Right cardiac atrium (tissue), 5 donors: ENCODE measurements at regions not wholly inside any gene's neighbourhood (a gene's known extent, or its start where the extent isn't known, plus 50 kb on each side); places are given as distances from the start of the nearest gene placed in this dataset.
"Not testable (repeated sequence)": the region's sequence is repeated elsewhere in the genome, so short reads cannot be mapped to it uniquely, and the experiment has no call there.

ENCODE experiments used
- ATAC-seq, 2 donors: fragments of 200-7000 bp; cut with Tn5 transposase; one replicate each; pipeline versions ENCODE4 v1.8.0 to v1.9.1; 2020; ENCODE audit warnings: moderate library complexity in 2 of 2, mild to moderate bottlenecking in 1 of 2
- DNase-seq, 3 donors: peaks; one replicate each; pipeline ENCODE4 v3.0.0-alpha.2; 2020
- H3K27ac ChIP-seq: one replicate; pipeline ENCODE4 v1.5.1; 2013; ENCODE audit warnings: mild to moderate bottlenecking, low read length, control low read depth, moderate library complexity
- H3K27me3 ChIP-seq: one replicate; pipeline ENCODE4 v1.6.1; 2013; ENCODE audit not compliant: control insufficient read depth, insufficient read depth
- H3K4me1 ChIP-seq: one replicate; pipeline ENCODE4 v1.6.1; 2013; ENCODE audit warnings: low read length; ENCODE audit not compliant: control insufficient read depth, insufficient read depth
- H3K4me3 ChIP-seq: one replicate; pipeline ENCODE4 v1.5.1; 2013; ENCODE audit warnings: low read length, control low read depth
- H3K9me3 ChIP-seq: one replicate; pipeline ENCODE4 v1.6.1; 2013; ENCODE audit warnings: low read length; ENCODE audit not compliant: control insufficient read depth
- WGBS: extraction: QIAGEN DNeasy Blood & Tissue Kit; methylation state at CpG from one replicate; pipeline ENCODE4 v1.1.7; 2013; 5-methylcytosine and 5-hydroxymethylcytosine counted together
- intact Hi-C, 4 donors: fragments of 100-400 bp; cut with DNase I; formaldehyde crosslinking; loops; one replicate each; pipeline versions ENCODE4 v1.11.0 to v1.14.0; 2022 to 2023
- donor health status: healthy with polysubstance abuse.
- donor health status: DM: no; HTN: yes; CAD: no.
- donor health status: DM: no; HTN: no; CAD: no.
- donor health status: DM: no; HTN: yes; CAD: no; lungs with severe emphysema.
- donor health status: DM: yes; HTN: yes; CAD: no.

DNA sequence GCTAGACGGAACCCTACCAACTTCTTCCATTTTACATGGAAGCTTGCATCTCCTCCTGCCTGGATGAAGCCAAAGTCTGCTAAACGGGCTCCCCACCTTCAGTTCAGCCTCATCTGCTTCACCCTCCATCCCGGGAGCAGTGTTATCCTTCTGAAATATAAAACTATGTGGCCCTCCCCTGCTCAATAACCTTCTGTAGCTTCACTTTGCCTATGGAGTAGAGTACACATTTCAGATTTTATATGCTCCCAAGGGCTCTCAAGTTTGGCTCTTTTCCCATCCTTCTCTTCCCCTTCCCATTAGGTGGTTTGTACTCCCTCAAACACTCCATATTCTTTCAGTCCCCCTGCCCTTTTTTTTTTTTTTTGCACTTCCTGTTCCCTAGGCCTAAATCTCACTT is 115.9 kb upstream of the RAI2 start:
- no peaks in the 10 kb centered on the region for H3K4me1 ChIP-seq
- intact Hi-C loops: no loop called here
- no peak for ATAC-seq
- no peak overlapping the region for H3K27ac ChIP-seq
- DNase-seq: no peak
- H3K27me3 ChIP-seq: no peaks in the 10 kb centered on the region
- 81% methylated on average over 3 of the region's 3 CpGs for WGBS
- no peak overlapping the region for H3K4me3 ChIP-seq
- no peaks in the 10 kb centered on the region for H3K9me3 ChIP-seq

DNA sequence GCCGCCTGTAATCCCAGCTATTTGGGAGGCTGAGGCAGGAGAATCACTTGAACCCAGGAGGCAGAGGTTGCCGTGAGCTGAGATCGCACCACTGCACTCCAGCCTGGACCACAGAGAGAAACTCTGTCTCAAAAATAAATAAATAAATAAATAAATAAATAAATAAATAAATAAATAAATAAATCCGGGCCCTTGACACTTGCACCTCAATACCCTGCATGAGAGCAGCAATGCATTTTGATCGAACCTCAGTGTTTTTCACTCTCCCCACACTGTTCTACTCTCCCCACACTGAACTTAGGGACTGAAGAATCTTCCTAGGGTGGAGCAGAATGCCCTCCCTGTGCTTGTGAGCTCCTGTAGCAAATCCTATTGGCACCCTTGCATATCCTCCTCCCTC is 114.3 kb upstream of the RAI2 start:
- H3K27me3 ChIP-seq, H3K9me3 ChIP-seq, H3K27ac ChIP-seq, H3K4me1 ChIP-seq, DNase-seq, H3K4me3 ChIP-seq, intact Hi-C loops, ATAC-seq: not testable (repeated sequence)
- WGBS: 88% methylated on average over 5 of the region's 5 CpGs

DNA sequence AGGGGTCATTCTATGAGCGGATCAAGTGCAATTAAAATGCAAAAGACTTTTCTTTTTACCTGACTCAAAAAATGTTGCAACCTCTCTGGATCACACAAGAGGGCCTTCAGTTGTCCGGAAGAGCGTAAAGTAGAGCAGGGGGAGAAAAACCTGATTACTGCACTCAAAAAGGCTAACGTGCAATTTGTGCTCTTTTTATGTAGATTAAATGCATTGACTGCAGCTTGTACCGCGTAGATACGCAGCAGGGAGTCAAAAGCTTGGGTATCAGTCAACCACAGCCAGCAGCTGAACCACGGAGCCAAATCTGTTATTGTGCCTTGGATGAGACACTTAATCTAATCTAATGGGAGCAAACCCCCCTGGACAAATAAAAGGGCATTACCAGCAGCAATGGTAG is 107.3 kb upstream of the RAI2 start:
- DNase-seq (no peak), ATAC-seq (no peak)
- Histone ChIP-seq H3K9me3 (no peaks in the 10 kb centered on the region), H3K27me3 (no peaks in the 10 kb centered on the region), H3K27ac (no peak overlapping the region), H3K4me3 (no peak overlapping the region), H3K4me1 (no peaks in the 10 kb centered on the region)
- intact Hi-C loops: no loop called here
- WGBS: 44% methylated on average over 8 of the region's 8 CpGs

DNA sequence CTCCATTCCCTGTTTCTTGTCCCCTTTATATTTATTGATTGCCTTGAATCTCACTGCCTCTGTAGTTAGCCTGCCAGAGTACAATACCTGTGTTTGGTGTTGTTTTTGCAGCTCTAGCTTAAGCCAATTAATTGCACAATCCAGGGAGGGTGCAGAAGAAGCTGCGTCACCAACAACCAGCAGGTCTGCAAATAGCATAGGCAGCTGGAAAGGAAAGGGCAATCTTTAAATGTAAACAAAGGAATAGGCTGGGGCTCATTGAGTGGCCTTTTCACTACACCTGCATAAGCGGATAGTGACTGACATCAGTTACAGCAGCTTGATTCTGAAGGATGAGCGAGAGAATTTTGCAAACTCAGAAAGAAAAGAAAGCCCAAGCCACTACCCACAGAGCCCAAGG is 106.8 kb upstream of the RAI2 start:
- intact Hi-C loops: no loop called here
- H3K27ac ChIP-seq: no peak overlapping the region
- no peaks in the 10 kb centered on the region for H3K27me3 ChIP-seq
- DNase-seq (no peak), ATAC-seq (no peak)
- H3K9me3 ChIP-seq: no peaks in the 10 kb centered on the region
- 62% methylated on average over 3 of the region's 3 CpGs for WGBS
- H3K4me1 ChIP-seq: no peaks in the 10 kb centered on the region
- H3K4me3 ChIP-seq: no peak overlapping the region

DNA sequence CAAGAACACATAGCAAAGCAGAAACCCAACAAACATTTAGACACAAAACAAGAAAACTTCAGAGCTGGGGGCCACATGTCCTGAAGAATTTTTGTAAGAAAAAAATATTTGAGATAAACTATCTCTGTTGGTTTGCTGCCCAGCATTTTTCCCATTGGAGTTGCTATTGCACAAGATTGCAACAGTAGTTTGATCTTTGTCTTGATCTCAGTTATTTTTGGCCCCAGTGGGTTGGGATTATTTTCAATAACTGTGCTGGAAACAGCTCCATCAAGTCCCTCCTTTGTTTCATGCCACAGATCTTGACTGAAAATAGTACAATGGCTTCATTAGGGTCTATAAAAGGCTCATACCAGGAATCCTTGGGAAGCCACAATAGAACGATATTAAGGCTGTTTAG is 103.8 kb upstream of the RAI2 start:
- DNase-seq (no peak), ATAC-seq (no peak)
- intact Hi-C loops: no loop called here
- Histone ChIP-seq H3K4me3 (no peak overlapping the region), H3K27me3 (no peaks in the 10 kb centered on the region), H3K4me1 (no peaks in the 10 kb centered on the region), H3K9me3 (no peaks in the 10 kb centered on the region), H3K27ac (no peak overlapping the region)
- 68% methylated on average over 1 of the region's 1 CpG for WGBS

DNA sequence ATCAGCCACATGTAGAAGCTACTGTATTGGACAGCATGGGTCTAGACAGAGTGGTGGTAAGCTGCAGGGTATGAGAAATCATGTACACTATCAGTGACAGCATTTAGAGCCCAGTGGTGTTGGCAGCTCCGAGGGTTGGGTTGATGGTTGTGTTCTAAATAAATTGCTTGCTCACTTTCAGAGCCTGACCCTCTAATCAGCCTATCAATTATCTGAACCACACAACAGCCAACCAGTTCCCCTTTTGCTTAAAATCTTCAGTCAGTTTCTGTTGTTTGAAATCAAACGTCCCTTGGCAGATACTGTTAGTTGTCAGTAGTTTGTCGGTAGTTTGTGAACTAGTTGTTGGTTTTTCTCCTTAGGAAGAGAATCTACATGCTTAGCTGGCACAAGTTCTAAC is 99.8 kb upstream of the RAI2 start:
- intact Hi-C loops: no loop called here
- H3K9me3 ChIP-seq: no peaks in the 10 kb centered on the region
- ATAC-seq (no peak), DNase-seq (no peak)
- no peaks in the 10 kb centered on the region for H3K4me1 ChIP-seq
- WGBS: 51% methylated on average over 3 of the region's 3 CpGs
- no peaks in the 10 kb centered on the region for H3K27me3 ChIP-seq
- no peak overlapping the region for H3K27ac ChIP-seq
- H3K4me3 ChIP-seq: no peak overlapping the region

DNA sequence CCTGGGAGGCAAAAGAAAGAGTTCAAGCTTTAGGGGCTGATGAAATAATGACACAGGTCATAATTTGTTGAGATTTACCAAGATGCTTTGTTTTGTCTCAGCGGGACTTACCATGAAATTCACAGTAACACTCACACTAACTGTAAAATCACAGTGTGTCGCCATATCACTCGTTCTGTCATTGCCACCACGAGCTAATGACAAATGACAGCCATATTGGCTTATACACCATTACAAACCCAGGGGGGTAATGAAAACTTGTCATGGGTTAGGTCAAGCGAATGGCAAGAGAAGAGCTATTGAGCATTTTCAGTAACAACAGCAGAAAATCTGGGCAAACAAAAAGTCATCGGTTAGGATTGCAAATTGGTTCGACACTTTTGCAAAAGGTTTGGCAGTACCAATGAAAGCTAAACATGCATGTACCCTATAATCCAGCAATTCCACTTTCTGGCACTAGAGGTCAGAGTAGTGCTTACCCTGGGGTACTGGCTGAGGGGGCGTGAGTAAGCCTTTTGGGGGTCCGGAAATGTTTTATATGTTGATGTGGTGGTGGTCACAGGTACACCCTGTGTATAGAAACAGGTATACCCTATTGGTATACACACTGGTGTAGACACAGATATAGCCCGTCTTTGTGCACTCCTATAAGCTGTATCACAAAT is 83.9 kb upstream of the RAI2 start:
- no peak for ATAC-seq
- intact Hi-C loops: loop anchor here in 1 of 4 donors (10.0 kb wide), 1 partner anchor 260 kb away; no protein-coding TSS in a partner anchor
- WGBS: 60% methylated on average over 10 of the region's 10 CpGs

DNA sequence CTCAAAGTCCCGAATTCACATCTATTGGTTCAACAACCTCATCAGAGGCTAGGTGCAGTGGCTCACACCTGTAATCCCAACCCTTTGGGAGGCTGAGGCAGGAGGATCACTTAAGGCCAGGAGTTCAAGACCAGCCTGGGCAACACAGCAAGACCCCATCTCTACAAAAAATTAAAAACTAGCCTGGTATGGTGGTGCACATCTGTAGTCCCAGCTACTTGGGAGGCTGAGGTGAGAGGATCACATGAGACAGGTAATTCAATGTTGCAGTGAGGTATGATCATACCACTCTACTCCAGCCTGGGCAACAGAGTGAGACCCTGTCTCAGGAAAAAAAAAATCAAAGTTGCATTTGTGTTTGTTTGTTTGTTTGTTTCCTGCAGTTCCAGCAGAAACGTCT is 80.1 kb upstream of the RAI2 start:
- not testable (repeated sequence) for DNase-seq, H3K4me3 ChIP-seq, H3K9me3 ChIP-seq, ATAC-seq, H3K27ac ChIP-seq, H3K4me1 ChIP-seq, H3K27me3 ChIP-seq
- intact Hi-C loops: loop anchor here in 1 of 4 donors (10.0 kb wide), 1 partner anchor 264 kb away; no protein-coding TSS in a partner anchor
- WGBS: 85% methylated on average over 2 of the region's 2 CpGs

More for the DNA sequence above, 83.9 kb upstream of the RAI2 start:
- H3K27me3 ChIP-seq: no peaks in the 10 kb centered on the region
- no peak overlapping the region for H3K27ac ChIP-seq
- no peak for DNase-seq
- H3K4me1 ChIP-seq: no peaks in the 10 kb centered on the region
- no peak overlapping the region for H3K4me3 ChIP-seq
- no peaks in the 10 kb centered on the region for H3K9me3 ChIP-seq

DNA sequence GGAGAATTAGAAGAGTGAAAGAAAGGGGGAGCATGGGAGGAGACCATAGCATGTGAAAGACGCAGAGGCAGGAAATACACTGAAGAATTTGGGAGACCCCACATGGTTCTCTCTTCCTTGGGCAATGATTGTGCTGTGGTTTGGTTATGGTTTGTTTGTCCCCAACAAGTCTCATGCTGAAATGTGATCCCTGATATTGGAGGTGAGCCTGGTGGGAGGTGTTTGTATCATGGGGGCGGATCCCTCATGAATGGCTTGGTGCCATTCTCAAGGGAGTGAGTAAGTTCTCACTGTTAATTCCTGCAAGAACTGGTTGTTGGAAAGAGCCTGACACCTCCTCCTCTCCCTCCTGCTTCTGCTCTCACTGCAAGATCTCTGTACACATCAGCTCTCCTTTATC is 78.6 kb upstream of the RAI2 start:
- DNase-seq (no peak), ATAC-seq (no peak)
- no peaks in the 10 kb centered on the region for H3K9me3 ChIP-seq
- H3K4me3 ChIP-seq: no peak overlapping the region
- no peaks in the 10 kb centered on the region for H3K27me3 ChIP-seq
- H3K27ac ChIP-seq: no peak overlapping the region
- intact Hi-C loops: loop anchor here in 1 of 4 donors (10.0 kb wide), 1 partner anchor 265 kb away; no protein-coding TSS in a partner anchor
- whole genome bisulfite sequencing: 71% methylated on average over 2 of the region's 2 CpGs
- H3K4me1 ChIP-seq: no peaks in the 10 kb centered on the region

DNA sequence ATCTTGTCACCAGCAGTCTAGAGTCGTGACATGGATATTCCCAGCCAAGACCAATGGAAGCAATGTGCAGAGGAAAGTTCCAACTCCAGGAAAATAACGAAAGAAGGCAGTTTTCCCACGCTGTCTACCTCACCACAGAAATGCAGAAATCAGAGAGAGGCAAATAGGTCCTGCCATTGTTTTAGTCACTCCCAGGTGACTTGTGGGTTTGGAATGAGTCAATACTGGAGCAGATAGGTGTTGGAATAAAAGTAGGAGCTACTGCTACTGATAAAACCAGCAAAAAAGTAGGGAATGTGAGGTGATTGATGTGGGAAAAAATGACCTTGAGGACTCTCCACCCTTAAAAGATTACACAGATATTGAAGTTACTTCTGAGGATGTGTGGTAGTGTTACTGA is 72.8 kb upstream of the RAI2 start:
- DNase-seq (no peak), ATAC-seq (no peak)
- 66% methylated on average over 3 of the region's 3 CpGs for WGBS
- Histone ChIP-seq H3K9me3 (no peaks in the 10 kb centered on the region), H3K4me3 (no peak overlapping the region), H3K4me1 (no peaks in the 10 kb centered on the region), H3K27me3 (no peaks in the 10 kb centered on the region), H3K27ac (no peak overlapping the region)
- intact Hi-C loops: no loop called here

DNA sequence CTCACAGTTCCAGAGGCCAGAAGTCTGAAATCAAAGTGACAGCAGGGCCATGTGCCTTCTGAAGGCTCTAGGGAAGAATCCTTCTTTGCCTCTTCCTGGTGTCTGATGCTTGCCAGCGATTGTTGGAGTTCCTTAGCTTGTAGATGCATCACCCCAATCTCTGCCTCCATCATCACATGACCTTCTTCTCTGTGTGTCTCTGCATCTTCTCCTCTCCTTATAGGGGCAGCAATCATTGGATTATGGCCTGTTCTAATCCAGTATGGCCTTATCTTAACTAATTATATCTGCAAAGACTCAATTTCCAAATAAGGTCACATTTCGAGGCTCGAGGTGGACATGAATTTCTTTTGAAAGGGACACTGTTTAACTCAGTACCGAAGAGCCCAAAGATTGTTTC is 71.7 kb upstream of the RAI2 start:
- H3K27ac ChIP-seq: no peak overlapping the region
- H3K4me3 ChIP-seq: no peak overlapping the region
- ATAC-seq (no peak), DNase-seq (no peak)
- H3K9me3 ChIP-seq: no peaks in the 10 kb centered on the region
- intact Hi-C loops: no loop called here
- 71% methylated on average over 4 of the region's 4 CpGs for WGBS
- H3K27me3 ChIP-seq: no peaks in the 10 kb centered on the region
- no peaks in the 10 kb centered on the region for H3K4me1 ChIP-seq

DNA sequence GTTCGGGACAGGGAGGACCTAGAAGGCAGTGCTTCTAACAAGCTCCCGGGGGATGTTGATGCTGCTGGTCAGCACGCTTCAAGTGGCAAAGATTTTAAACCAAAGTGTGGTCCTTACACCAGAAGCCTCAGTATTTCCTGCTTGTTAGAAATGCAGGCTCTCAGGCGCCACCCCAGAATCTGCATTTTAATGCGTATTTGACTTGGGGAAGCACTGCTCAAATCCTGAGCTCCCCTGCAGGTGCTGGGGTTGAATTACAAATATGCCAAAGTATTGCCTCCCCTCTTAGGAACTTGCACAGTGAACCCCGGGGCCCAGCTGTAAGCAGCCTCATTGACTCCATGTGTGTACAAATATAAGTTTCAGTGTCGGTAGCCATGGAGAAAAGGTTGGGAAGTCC is 70.8 kb upstream of the RAI2 start:
- intact Hi-C loops: no loop called here
- no peaks in the 10 kb centered on the region for H3K27me3 ChIP-seq
- H3K9me3 ChIP-seq: no peaks in the 10 kb centered on the region
- 64% methylated on average over 7 of the region's 7 CpGs for WGBS
- no peak for DNase-seq
- H3K4me3 ChIP-seq: no peak overlapping the region
- no peak overlapping the region for H3K27ac ChIP-seq
- no peaks in the 10 kb centered on the region for H3K4me1 ChIP-seq
- no peak for ATAC-seq
